GM12878 (cell line): ENCODE measurements at regions not wholly inside any gene's neighbourhood (a gene's known extent, or its start where the extent isn't known, plus 50 kb on each side); places are given as distances from the start of the nearest gene placed in this dataset.

Experiments
- CTCF ChIP-seq, 3 experiments: IDR thresholded peaks in 2 of 3; conservative IDR thresholded peaks in 1 of 3; 2 replicates each; pipeline ENCODE4 v1.5.1; 2011; ENCODE audit warnings: low read depth in 3 of 3, low read length in 3 of 3, mild to moderate bottlenecking in 3 of 3, control low read depth in 2 of 3, moderate library complexity in 2 of 3, inconsistent platforms in 1 of 3, mixed read lengths in 1 of 3; ENCODE audit not compliant: control insufficient read depth in 2 of 3, insufficient read depth in 1 of 3; ENCODE audit errors: extremely low read depth in 1 of 3
- FOS ChIP-seq: IDR thresholded peaks from 3 replicates; pipeline ENCODE4 v1.6.1; 2011; ENCODE audit warnings: borderline replicate concordance; ENCODE audit not compliant: insufficient read length; ENCODE audit errors: extremely low read depth

- TF ChIP-seq FOS, result no peak
- no peak for TF ChIP-seq CTCF (IDR thresholded peaks at IDR 0.05 in 2 of 3, conservative IDR thresholded peaks at IDR 0.05 in 1 of 3; ENCODE audit: control insufficient read depth in 2 of 3, extremely low read depth in 1 of 3, insufficient read depth in 1 of 3, low read depth in 3 of 3, low read length in 3 of 3)
These were observed 141.2 kb upstream of the LGALSL start for GRCh38 chr2:64312622-64313397.
